GM12878 (cell line): ENCODE measurements at regions not wholly inside any gene's neighbourhood (a gene's known extent, or its start where the extent isn't known, plus 50 kb on each side); places are given as distances from the start of the nearest gene placed in this dataset.
A peak's percentile ranks its signal among the peaks of the same experiment; 100 is the strongest.
"Not testable (repeated sequence)": the region's sequence is repeated elsewhere in the genome, so short reads cannot be mapped to it uniquely, and the experiment has no call there.

ENCODE experiments used
- ATAC-seq: fragments of 200-7000 bp; cut with Tn5 transposase; 3 replicates; pipeline ENCODE4 v1.9.1; 2020; ENCODE audit warnings: mild to moderate bottlenecking, moderate library complexity
- BruUV-seq: library from RNA; stranded (reverse); fragments of 400-500 nt; replicated peaks from 2 replicates; lab custom pipeline; 2021; lab: Mats Ljungman, UMichigan
- CTCF ChIA-PET: fragments of 300-600 bp; sonication (Branson Sonifier 250); formaldehyde crosslinking; extraction: SDS; loops from one replicate; lab custom pipeline; 2021; ENCODE audit warnings: inconsistent platforms; lab: Yijun Ruan, JAX
- POLR2A ChIA-PET: fragments of 350-600 bp; formaldehyde crosslinking; extraction: SDS; loops from one replicate; lab custom pipeline; 2021; ENCODE audit warnings: inconsistent platforms; lab: Charles Lee
- RAD21 ChIA-PET: fragments of 300-600 bp; sonication (Branson Sonifier 250); formaldehyde crosslinking; loops from one replicate; lab custom pipeline; 2023; ENCODE audit warnings: antibody characterized with exemption; ENCODE audit not compliant: unreplicated experiment; lab: Charles Lee
- SMC1A ChIA-PET: fragments of 300-600 bp; sonication (Branson Sonifier 250); formaldehyde crosslinking; loops from one replicate; lab custom pipeline; 2023; ENCODE audit not compliant: unreplicated experiment, uncharacterized antibody; lab: Charles Lee
- DNase-seq: peaks from one replicate; pipeline ENCODE4 v3.0.0-alpha.2; 2011; ENCODE audit warnings: low read depth, low spot score
- FAIRE-seq: peaks from 3 replicates; lab custom pipeline; 2011; peaks lifted over from hg19 to GRCh38; lab: Jason Lieb, UNC
- H2AFZ ChIP-seq: 2 replicates; pipeline ENCODE4 v1.6.0; 2011; ENCODE audit warnings: low read depth, low read length, control low read depth; ENCODE audit not compliant: control insufficient read depth
- H3K27ac ChIP-seq: 2 replicates; pipeline ENCODE4 v1.5.1; 2011; ENCODE audit warnings: control low read depth; ENCODE audit not compliant: control insufficient read depth, insufficient read depth
- H3K27me3 ChIP-seq, 2 experiments: replicated peaks in 1 of 2; 2 replicates each; pipeline versions ENCODE4 v1.6.0 to v1.6.1; 2011; ENCODE audit warnings: low read length in 1 of 2; ENCODE audit not compliant: control insufficient read depth in 2 of 2, insufficient read depth in 2 of 2
- H3K36me3 ChIP-seq, 2 experiments: 2 replicates each; pipeline ENCODE4 v1.5.1; 2011; ENCODE audit warnings: low read length in 1 of 2; ENCODE audit not compliant: control insufficient read depth in 2 of 2, insufficient read depth in 2 of 2
- H3K4me1 ChIP-seq: 2 replicates; pipeline ENCODE4 v1.6.1; 2011; ENCODE audit warnings: mild to moderate bottlenecking, low read length, moderate library complexity, mixed read lengths; ENCODE audit not compliant: control insufficient read depth, insufficient read depth
- H3K4me2 ChIP-seq: 2 replicates; pipeline ENCODE4 v1.6.0; 2011; ENCODE audit warnings: control low read depth; ENCODE audit not compliant: control insufficient read depth, insufficient read depth
- H3K4me3 ChIP-seq: fragments of 200-600 bp; sonication (generic); 2 replicates; pipeline ENCODE4 v1.5.1; 2016
- H3K79me2 ChIP-seq: 2 replicates; pipeline ENCODE4 v1.6.0; 2011; ENCODE audit warnings: low read length; ENCODE audit not compliant: control insufficient read depth, insufficient read depth
- H3K9ac ChIP-seq: 2 replicates; pipeline ENCODE4 v1.8.0; 2011; ENCODE audit warnings: low read length, control low read depth, mixed read lengths; ENCODE audit not compliant: control insufficient read depth, insufficient read depth
- H3K9me3 ChIP-seq: replicated peaks from 3 replicates; pipeline ENCODE4 v1.5.1; 2011; ENCODE audit warnings: mild to moderate bottlenecking, low read length; ENCODE audit not compliant: control insufficient read depth, insufficient read depth
- H4K20me1 ChIP-seq: 2 replicates; pipeline ENCODE4 v1.6.0; 2011; ENCODE audit not compliant: control insufficient read depth, insufficient read depth
- CTCF ChIP-seq, 3 experiments: IDR thresholded peaks in 2 of 3; conservative IDR thresholded peaks in 1 of 3; 2 replicates each; pipeline ENCODE4 v1.5.1; 2011; ENCODE audit warnings: low read depth in 3 of 3, low read length in 3 of 3, mild to moderate bottlenecking in 3 of 3, control low read depth in 2 of 3, moderate library complexity in 2 of 3, inconsistent platforms in 1 of 3, mixed read lengths in 1 of 3; ENCODE audit not compliant: control insufficient read depth in 2 of 3, insufficient read depth in 1 of 3; ENCODE audit errors: extremely low read depth in 1 of 3
- RAD21 ChIP-seq: IDR thresholded peaks from 2 replicates; pipeline ENCODE4 v1.6.1; 2011; ENCODE audit warnings: mild to moderate bottlenecking, low read depth, low read length, moderate library complexity; ENCODE audit not compliant: insufficient read depth
- RCOR1 ChIP-seq: conservative IDR thresholded peaks from 2 replicates; pipeline ENCODE4 v1.6.1; 2012; ENCODE audit warnings: low read depth, low read length, improper control_type of control experiment
- SMC3 ChIP-seq: IDR thresholded peaks from 2 replicates; pipeline ENCODE4 v1.6.1; 2011; ENCODE audit warnings: low read length, improper control_type of control experiment, borderline replicate concordance
- ZNF622 ChIP-seq: fragments of 450-650 bp; IDR thresholded peaks from 2 replicates; pipeline ENCODE4 v1.6.1; 2017; ENCODE audit warnings: mild to moderate bottlenecking, inconsistent platforms
- WGBS: methylation state at CpG from one replicate; pipeline ENCODE4 v1.1.6; 2016; ENCODE audit warnings: low lambda C conversion rate; ENCODE audit not compliant: insufficient replicate concordance, insufficient coverage; ENCODE audit errors: missing lambda C conversion rate; 5-methylcytosine and 5-hydroxymethylcytosine counted together
- in situ Hi-C: fragments of 300-500 bp; cut with MboI; formaldehyde crosslinking; loops from 9 replicates; pipeline ENCODE4 v1.14.3; 2018; ENCODE audit warnings: mixed read lengths
- intact Hi-C: fragments of 100-400 bp; cut with micrococcal nuclease; formaldehyde crosslinking; loops from one replicate; pipeline ENCODE4 v1.14.2; 2022; ENCODE audit not compliant: unreplicated experiment

GRCh38 chr15:62254137-62254934, 89.3 kb upstream of the C2CD4B start:
- H3K4me3 ChIP-seq = no peak overlapping the region
- RAD21 ChIA-PET = interaction anchor here (1.4 kb wide), 1 partner anchor 383 kb away, joined by 4 read pairs; no protein-coding TSS in a partner anchor
- TF ChIP-seq ZNF622 = no peak
- TF ChIP-seq RAD21 = peak; percentile 47
- TF ChIP-seq SMC3 = peak; percentile 48; the same call in 1 of the 2 replicates
- TF ChIP-seq CTCF (IDR thresholded peaks at IDR 0.05 in 2 of 3, conservative IDR thresholded peaks at IDR 0.05 in 1 of 3; ENCODE audit: control insufficient read depth in 2 of 3, extremely low read depth in 1 of 3, insufficient read depth in 1 of 3, low read depth in 3 of 3, low read length in 3 of 3) = peak; percentile 48 to 73 (median 58)
- TF ChIP-seq RCOR1 = no peak
- H2AFZ ChIP-seq = no peak overlapping the region
- H3K27ac ChIP-seq = no peak overlapping the region
- in situ Hi-C loops = no loop called here
- DNase-seq = no peak
- ATAC-seq = peak; percentile 83
- intact Hi-C loops = loop anchor here (5.0 kb wide), 1 partner anchor 382 kb away; no protein-coding TSS in a partner anchor
- no peak for FAIRE-seq
- POLR2A ChIA-PET = no interaction called here
- no peaks in the 10 kb centered on the region for H3K9me3 ChIP-seq
- H3K27me3 ChIP-seq = no peaks in the 10 kb centered on the region; a peak in 1 of 4 replicates
- CTCF ChIA-PET = interaction anchor here (0.7 to 2.3 kb wide), 16 partner anchors 10 to 993 kb away, joined by 3 to 11 read pairs (median 3); partner anchors contain the start of gene VPS13C
- 12% methylated on average over 10 of the region's 11 CpGs for WGBS
- BruUV-seq = no TSS peak
- H3K36me3 ChIP-seq = no peaks in the 10 kb centered on the region
- SMC1A ChIA-PET = interaction anchor here (0.7 to 1.2 kb wide), 2 partner anchors 19 to 52 kb away, joined by 3 to 4 read pairs; no protein-coding TSS in a partner anchor
- H3K4me2 ChIP-seq = no peak overlapping the region
- no peaks in the 10 kb centered on the region for H3K4me1 ChIP-seq
- no peaks in the 10 kb centered on the region for H4K20me1 ChIP-seq
- H3K79me2 ChIP-seq = no peaks in the 10 kb centered on the region
- H3K9ac ChIP-seq = no peak overlapping the region

DNA sequence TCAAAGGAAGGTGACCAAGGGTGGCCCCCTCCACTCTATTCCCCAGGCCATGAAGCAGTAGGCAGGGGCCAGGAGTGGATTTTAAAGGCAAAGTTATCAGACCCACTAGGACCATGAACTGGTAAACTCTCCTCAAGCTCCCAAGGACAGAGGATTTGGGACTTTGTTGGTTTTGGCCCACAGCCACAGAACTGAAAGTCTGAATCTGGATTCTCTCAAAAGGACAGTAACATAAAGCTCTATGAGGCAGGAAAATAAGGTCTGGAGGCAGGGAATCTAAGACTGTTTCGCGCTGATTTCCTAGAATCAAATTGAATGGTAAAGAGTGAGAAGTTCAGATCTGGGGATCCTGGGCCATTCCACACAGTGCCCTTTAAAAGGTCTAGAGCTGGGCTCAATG, 91.3 kb upstream of the C2CD4B start:
- intact Hi-C loops, H3K36me3 ChIP-seq, ATAC-seq, H3K79me2 ChIP-seq, DNase-seq, H3K27ac ChIP-seq, POLR2A ChIA-PET, H3K4me1 ChIP-seq, RAD21 ChIA-PET, FAIRE-seq, BruUV-seq, H4K20me1 ChIP-seq, H2AFZ ChIP-seq, H3K9ac ChIP-seq, H3K4me2 ChIP-seq, H3K9me3 ChIP-seq, SMC1A ChIA-PET, H3K27me3 ChIP-seq, H3K4me3 ChIP-seq, in situ Hi-C loops, CTCF ChIA-PET: not testable (repeated sequence)
- 93% methylated on average over 2 of the region's 2 CpGs for WGBS
